HFFc6 (cell line): ENCODE measurements at regions not wholly inside any gene's neighbourhood (a gene's known extent, or its start where the extent isn't known, plus 50 kb on each side); places are given as distances from the start of the nearest gene placed in this dataset.

Experiments
- DNase-seq: peaks from one replicate; pipeline ENCODE4 v3.0.0-alpha.2; 2018
- H3K27ac Mint-ChIP-seq: 2 replicates; pipeline ENCODE4 v1.8.0; 2020; ENCODE audit warnings: mild to moderate bottlenecking, mixed read lengths
- H3K27me3 Mint-ChIP-seq: 2 replicates; pipeline ENCODE4 v1.8.0; 2021; ENCODE audit warnings: mild to moderate bottlenecking, moderate library complexity, mixed read lengths; ENCODE audit not compliant: insufficient read depth
- H3K36me3 Mint-ChIP-seq: 2 replicates; pipeline ENCODE4 v1.8.0; 2021; ENCODE audit warnings: low read depth, mixed read lengths
- H3K4me1 Mint-ChIP-seq: 2 replicates; pipeline ENCODE4 v1.8.0; 2020; ENCODE audit warnings: low read depth, mixed read lengths
- H3K4me3 Mint-ChIP-seq: 2 replicates; pipeline ENCODE4 v1.8.0; 2020; ENCODE audit warnings: mild to moderate bottlenecking, moderate library complexity, mixed read lengths
- H3K9me3 Mint-ChIP-seq: 2 replicates; pipeline ENCODE4 v1.8.0; 2020; ENCODE audit warnings: mild to moderate bottlenecking, mixed read lengths
- TF ChIP-seq, protein P1 (sequence below): fragments of 200-600 bp; sonication (generic); IDR thresholded peaks from 2 replicates; pipeline ENCODE4 v1.5.0; 2021; ENCODE audit warnings: antibody characterized with exemption, mild to moderate bottlenecking

DNA sequence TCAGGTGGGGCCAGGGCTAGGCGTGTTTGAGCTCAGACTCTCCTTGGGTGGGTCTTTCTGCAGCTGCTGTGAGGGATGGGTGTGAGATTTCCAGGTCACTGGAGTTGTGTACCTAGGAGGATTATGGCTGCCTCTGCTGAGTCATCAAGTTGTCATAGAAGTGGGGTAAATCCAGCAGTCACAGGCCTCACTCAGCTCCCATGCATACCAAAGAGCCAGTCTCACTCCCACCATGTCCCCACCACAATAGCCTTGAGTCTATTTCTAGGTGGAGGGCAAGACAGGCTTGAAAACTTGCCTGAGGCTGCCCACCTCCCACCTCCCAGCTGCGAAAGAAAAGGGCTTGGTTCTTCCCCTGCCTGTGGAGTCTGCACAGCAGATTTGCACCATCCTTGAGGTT is 194.0 kb upstream of the PCDH17 start:
- Mint-ChIP-seq H3K27me3 (no peaks in the 10 kb centered on the region; the same call in 1 of the 2 replicates), H3K27ac (no peak overlapping the region), H3K4me1 (no peaks in the 10 kb centered on the region), H3K4me3 (no peak overlapping the region), H3K36me3 (peaks cover 3% of the 10 kb centered on the region; the same call in 1 of the 2 replicates), H3K9me3 (peaks cover 50% of the 10 kb centered on the region)
- DNase-seq = no peak
- TF ChIP-seq, protein P1, sequence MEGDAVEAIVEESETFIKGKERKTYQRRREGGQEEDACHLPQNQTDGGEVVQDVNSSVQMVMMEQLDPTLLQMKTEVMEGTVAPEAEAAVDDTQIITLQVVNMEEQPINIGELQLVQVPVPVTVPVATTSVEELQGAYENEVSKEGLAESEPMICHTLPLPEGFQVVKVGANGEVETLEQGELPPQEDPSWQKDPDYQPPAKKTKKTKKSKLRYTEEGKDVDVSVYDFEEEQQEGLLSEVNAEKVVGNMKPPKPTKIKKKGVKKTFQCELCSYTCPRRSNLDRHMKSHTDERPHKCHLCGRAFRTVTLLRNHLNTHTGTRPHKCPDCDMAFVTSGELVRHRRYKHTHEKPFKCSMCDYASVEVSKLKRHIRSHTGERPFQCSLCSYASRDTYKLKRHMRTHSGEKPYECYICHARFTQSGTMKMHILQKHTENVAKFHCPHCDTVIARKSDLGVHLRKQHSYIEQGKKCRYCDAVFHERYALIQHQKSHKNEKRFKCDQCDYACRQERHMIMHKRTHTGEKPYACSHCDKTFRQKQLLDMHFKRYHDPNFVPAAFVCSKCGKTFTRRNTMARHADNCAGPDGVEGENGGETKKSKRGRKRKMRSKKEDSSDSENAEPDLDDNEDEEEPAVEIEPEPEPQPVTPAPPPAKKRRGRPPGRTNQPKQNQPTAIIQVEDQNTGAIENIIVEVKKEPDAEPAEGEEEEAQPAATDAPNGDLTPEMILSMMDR = no peak

DNA sequence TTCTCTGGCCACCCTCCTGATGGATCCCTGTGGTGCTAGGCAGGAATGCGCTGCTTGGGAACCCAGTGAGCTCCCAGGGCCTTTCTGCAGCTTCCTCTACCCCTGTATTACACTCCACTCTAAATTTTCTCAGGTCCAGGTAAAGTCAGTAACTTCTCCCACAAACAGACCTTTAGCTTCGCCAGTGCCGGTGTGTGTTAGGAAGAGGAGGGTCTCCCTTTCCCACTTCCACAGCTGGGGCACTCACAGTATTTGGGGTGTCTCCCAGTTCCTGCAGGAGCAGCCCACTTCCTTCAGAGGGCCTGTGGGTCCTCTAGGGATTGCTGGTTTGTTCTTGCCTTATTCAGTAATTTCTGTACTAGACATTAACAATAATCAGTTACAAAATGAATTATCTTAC is 193.5 kb upstream of the PCDH17 start:
- no peak for DNase-seq
- Mint-ChIP-seq H3K27ac (no peak overlapping the region), H3K4me3 (no peak overlapping the region), H3K9me3 (peaks cover 46% of the 10 kb centered on the region), H3K27me3 (no peaks in the 10 kb centered on the region; the same call in 1 of the 2 replicates), H3K4me1 (no peaks in the 10 kb centered on the region), H3K36me3 (peaks cover 3% of the 10 kb centered on the region; the same call in 1 of the 2 replicates)
- TF ChIP-seq, protein P1 = no peak

DNA sequence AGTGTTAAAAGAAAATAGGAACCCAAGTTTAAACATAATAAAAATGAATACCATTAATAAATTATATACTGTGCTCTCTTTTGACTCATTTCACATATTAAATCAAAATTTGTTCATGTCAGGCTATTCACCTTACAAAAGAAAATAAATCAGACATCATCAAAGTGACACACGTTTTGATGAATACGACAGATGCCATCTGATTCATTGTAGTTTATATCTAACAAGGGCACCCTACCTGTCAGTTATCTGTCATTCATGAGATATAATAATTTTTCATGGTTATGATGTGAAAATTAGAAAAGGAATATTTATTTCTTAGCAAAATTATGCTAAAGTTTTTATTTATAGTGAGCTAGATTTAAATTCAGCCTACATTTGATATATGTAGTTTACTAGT is 188.1 kb upstream of the PCDH17 start:
- Mint-ChIP-seq H3K36me3 (0 out of 2 replicates have a peak, but pooled peaks cover 3% of the 10 kb centered on the region), H3K4me3 (no peak overlapping the region), H3K4me1 (no peaks in the 10 kb centered on the region), H3K27ac (no peak overlapping the region), H3K9me3 (peaks cover 17% of the 10 kb centered on the region), H3K27me3 (no peaks in the 10 kb centered on the region)
- no peak for DNase-seq
- TF ChIP-seq, protein P1 = no peak

DNA sequence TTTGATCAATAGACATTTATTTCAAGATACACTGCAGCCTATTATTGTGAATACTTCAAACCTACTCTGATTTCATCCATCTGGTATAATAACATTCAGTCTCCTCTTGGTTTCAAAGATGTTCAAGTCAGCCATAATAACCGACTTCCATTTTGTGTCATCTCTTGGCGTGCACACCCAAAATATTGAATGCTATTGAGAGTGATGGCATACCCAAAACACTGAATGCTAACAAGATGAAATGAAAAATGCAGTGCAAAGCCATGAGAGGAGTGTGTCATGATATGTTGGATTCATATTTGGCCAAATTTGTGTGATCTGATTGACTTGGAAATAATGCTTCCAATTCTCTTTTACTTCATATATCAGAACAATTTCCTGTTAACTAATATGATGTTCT is 181.2 kb upstream of the PCDH17 start:
- Mint-ChIP-seq H3K27ac (no peak overlapping the region), H3K27me3 (no peaks in the 10 kb centered on the region), H3K4me3 (no peak overlapping the region), H3K9me3 (peaks cover 23% of the 10 kb centered on the region), H3K36me3 (no peaks in the 10 kb centered on the region), H3K4me1 (no peaks in the 10 kb centered on the region)
- DNase-seq = no peak
- TF ChIP-seq, protein P1 = no peak

DNA sequence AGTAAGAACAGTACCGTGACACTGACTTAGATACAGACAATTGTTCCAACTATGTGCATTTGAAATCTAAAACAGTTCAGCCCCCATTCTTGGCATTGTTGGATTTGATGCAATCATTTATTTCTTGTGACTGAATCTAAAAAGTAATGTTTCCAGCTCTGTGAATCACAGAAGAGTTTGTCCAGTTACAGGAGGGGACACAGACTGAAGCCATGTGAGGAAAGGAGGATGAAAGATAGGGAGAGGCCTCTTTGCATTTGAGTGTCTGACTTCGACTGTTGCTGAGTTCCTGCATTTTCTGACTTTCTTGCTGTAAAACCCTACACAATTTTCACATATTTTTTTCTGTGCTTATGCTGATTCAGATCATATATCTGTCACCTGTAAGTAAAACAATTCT is 179.3 kb upstream of the PCDH17 start:
- Mint-ChIP-seq H3K4me3 (no peak overlapping the region), H3K36me3 (no peaks in the 10 kb centered on the region), H3K4me1 (no peaks in the 10 kb centered on the region), H3K9me3 (peaks cover 18% of the 10 kb centered on the region), H3K27me3 (no peaks in the 10 kb centered on the region), H3K27ac (no peak overlapping the region)
- DNase-seq = no peak
- TF ChIP-seq, protein P1 = no peak

DNA sequence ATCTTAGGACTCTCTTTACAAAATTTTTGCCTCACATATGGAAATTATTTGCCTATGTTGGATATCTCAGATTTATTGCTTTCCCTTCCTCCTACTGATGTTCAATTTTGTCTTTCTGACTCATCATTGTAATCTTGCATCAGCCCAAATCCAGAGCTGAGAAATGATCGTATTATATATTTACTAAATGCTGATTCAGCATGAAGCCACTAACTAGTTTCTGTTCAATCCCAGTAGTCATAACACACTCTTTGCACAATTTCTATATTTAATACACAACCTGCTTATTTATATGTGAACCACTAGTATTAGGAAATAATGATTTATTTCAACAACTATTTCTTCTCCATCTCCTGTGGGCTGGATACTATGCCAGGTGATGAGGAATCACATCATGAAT is 161.1 kb upstream of the PCDH17 start:
- no peak for DNase-seq
- TF ChIP-seq, protein P1 = no peak
- no peaks in the 10 kb centered on the region for H3K4me1 Mint-ChIP-seq
- H3K27ac Mint-ChIP-seq = no peak overlapping the region
- no peak overlapping the region for H3K4me3 Mint-ChIP-seq
- H3K36me3 Mint-ChIP-seq = no peaks in the 10 kb centered on the region
- H3K9me3 Mint-ChIP-seq = peaks cover 36% of the 10 kb centered on the region
- H3K27me3 Mint-ChIP-seq = no peaks in the 10 kb centered on the region
